ENCODE measurements at regions not wholly inside any gene's neighbourhood (a gene's known extent, or its start where the extent isn't known, plus 50 kb on each side); places are given as distances from the start of the nearest gene placed in this dataset.

DNA sequence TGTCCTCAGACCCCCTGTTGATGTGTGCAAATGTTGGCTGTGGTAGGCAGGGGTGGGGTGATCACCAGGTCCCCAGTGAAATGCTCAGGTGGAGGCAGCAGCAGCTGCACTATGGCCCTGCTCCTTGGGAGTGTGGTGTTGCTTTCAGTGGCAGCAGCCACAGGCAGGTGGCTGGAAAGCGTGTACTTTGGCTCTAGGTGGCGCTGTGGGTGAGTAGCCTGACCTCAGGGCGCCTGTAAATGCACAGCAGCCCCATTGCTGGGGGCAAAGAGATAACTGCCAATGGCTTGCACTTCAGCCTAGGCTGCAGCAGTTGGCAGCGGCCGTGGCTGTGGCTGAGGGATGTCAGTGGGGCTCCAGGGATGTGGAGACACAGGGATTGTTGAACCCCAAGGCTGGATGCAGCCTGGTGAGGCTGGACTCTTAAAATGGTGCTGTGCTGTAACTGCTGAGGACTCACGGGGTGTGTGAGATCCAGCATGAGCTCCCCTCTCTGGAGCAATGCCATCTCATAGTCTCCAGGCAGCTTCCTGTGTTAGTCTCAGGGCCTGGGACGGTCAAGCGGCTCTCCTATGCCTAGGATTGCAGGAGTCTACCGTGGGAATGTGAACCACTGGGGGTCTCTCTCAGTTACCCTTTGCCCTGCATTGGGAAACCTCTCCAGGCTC lies 421.7 kb upstream of the HTR2C start:
- ChIA-PET CTCF (interaction anchor here (0.7 kb wide), 1 partner anchor 44 kb away, joined by 4 read pairs; no protein-coding TSS in a partner anchor), POLR2A (no interaction called here)
- TF ChIP-seq, protein P1, sequence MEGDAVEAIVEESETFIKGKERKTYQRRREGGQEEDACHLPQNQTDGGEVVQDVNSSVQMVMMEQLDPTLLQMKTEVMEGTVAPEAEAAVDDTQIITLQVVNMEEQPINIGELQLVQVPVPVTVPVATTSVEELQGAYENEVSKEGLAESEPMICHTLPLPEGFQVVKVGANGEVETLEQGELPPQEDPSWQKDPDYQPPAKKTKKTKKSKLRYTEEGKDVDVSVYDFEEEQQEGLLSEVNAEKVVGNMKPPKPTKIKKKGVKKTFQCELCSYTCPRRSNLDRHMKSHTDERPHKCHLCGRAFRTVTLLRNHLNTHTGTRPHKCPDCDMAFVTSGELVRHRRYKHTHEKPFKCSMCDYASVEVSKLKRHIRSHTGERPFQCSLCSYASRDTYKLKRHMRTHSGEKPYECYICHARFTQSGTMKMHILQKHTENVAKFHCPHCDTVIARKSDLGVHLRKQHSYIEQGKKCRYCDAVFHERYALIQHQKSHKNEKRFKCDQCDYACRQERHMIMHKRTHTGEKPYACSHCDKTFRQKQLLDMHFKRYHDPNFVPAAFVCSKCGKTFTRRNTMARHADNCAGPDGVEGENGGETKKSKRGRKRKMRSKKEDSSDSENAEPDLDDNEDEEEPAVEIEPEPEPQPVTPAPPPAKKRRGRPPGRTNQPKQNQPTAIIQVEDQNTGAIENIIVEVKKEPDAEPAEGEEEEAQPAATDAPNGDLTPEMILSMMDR (IDR thresholded peaks at IDR 0.05; ENCODE audit: unreplicated experiment), result no peak
- Mint-ChIP-seq H3K4me1 (ENCODE audit: insufficient read depth, unreplicated experiment) (no peaks in the 10 kb centered on the region), H3K27ac (ENCODE audit: low read depth, unreplicated experiment) (no peak overlapping the region), H3K9me3 (ENCODE audit: unreplicated experiment) (no peaks in the 10 kb centered on the region), H3K27me3 (ENCODE audit: insufficient read depth, unreplicated experiment) (peaks cover 32% of the 10 kb centered on the region), H3K4me3 (ENCODE audit: unreplicated experiment) (no peak overlapping the region), H3K36me3 (ENCODE audit: insufficient read depth, unreplicated experiment) (no peaks in the 10 kb centered on the region)
- intact Hi-C loops (cut with micrococcal nuclease), result no loop called here
- no TSS peak for BruUV-seq (replicated peaks)
- peak; percentile 1 for DNase-seq (ENCODE audit: unreplicated experiment)

DNA sequence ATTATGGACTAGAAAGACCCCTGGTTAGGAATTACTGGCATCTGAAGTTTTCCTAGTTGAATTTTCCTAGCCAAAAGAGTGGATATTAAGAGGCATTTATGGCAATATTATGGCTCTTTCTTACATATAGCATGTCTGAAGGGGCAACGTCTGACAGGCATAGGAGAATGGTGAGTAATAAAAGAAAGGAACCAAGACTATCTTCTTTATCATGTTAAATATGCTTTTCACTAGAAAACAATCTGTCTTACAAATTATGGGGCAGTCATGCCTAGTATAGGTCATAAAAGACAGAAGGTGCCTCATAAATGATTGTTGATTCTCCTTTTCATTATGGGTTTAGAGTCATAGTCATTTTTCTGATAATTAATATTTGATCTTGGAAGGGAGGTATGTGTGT lies 431.1 kb upstream of the HTR2C start:
- TF ChIP-seq, protein P1 (IDR thresholded peaks at IDR 0.05; ENCODE audit: unreplicated experiment), result no peak
- no peak overlapping the region for H3K4me3 Mint-ChIP-seq (ENCODE audit: unreplicated experiment)
- no peaks in the 10 kb centered on the region for H3K9me3 Mint-ChIP-seq (ENCODE audit: unreplicated experiment)
- H3K36me3 Mint-ChIP-seq (ENCODE audit: insufficient read depth, unreplicated experiment), result no peaks in the 10 kb centered on the region
- no peak overlapping the region for H3K27ac Mint-ChIP-seq (ENCODE audit: low read depth, unreplicated experiment)
- no TSS peak for BruUV-seq (replicated peaks)
- no peaks in the 10 kb centered on the region for H3K4me1 Mint-ChIP-seq (ENCODE audit: insufficient read depth, unreplicated experiment)
- CTCF ChIA-PET, result no interaction called here
- intact Hi-C loops (cut with micrococcal nuclease), result no loop called here
- POLR2A ChIA-PET, result no interaction called here
- no peak for DNase-seq (ENCODE audit: unreplicated experiment)
- H3K27me3 Mint-ChIP-seq (ENCODE audit: insufficient read depth, unreplicated experiment), result peaks cover 24% of the 10 kb centered on the region

DNA sequence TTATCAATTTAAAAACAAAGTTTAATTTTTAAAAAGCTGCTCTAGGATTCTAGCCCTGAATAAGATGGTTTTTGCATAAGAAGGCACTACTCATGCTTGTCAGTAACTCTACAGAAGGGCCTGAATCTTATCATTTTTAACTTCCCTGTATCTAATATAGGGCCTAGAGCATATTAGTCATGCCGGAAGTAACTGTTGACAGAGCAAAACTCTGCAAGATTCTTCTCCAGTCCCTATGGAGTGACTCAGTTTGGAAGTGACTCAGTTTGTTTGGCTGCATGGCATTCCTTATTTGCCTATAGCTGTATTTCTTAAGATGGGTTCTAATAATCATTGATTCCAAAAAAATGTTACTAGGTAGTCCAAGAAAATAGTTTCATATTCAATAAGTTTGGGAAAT lies 431.8 kb upstream of the HTR2C start:
- Mint-ChIP-seq H3K36me3 (ENCODE audit: insufficient read depth, unreplicated experiment) (no peaks in the 10 kb centered on the region), H3K9me3 (ENCODE audit: unreplicated experiment) (no peaks in the 10 kb centered on the region)

DNA sequence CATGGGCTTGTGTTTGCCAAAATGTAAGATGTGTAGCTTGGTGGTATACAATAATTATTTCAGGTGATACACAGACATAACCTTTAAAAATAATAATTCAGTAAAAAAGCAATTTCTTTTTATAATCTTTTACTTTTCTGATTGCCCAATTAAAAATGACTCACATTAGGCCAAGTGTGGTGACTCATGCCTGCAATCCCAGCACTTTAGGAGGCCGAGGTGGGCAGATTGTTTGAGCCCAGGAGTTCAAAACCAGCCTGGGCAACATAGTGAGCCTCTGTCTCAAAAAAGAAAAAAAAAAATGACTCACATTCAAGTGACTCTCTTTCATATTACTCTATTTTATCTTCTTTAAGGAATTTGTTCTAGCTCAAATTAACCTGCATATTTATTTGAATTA lies 449.4 kb upstream of the HTR2C start:
- TF ChIP-seq, protein P1 (IDR thresholded peaks at IDR 0.05; ENCODE audit: unreplicated experiment), result no peak
- DNase-seq (ENCODE audit: unreplicated experiment), result peak; percentile 61
- ChIA-PET POLR2A (interaction anchor here (0.7 kb wide), 1 partner anchor 330 kb away, joined by 3 read pairs; no protein-coding TSS in a partner anchor), CTCF (interaction anchor here (0.9 kb wide), 1 partner anchor 9 kb away, joined by 3 read pairs; no protein-coding TSS in a partner anchor)
- no peaks in the 10 kb centered on the region for H3K9me3 Mint-ChIP-seq (ENCODE audit: unreplicated experiment)
- BruUV-seq (replicated peaks), result no TSS peak
- H3K4me1 Mint-ChIP-seq (ENCODE audit: insufficient read depth, unreplicated experiment), result no peaks in the 10 kb centered on the region
- peaks cover 49% of the 10 kb centered on the region for H3K27me3 Mint-ChIP-seq (ENCODE audit: insufficient read depth, unreplicated experiment)
- H3K4me3 Mint-ChIP-seq (ENCODE audit: unreplicated experiment), result no peak overlapping the region
- H3K36me3 Mint-ChIP-seq (ENCODE audit: insufficient read depth, unreplicated experiment), result no peaks in the 10 kb centered on the region
- H3K27ac Mint-ChIP-seq (ENCODE audit: low read depth, unreplicated experiment), result no peak overlapping the region
- intact Hi-C loops (cut with micrococcal nuclease), result no loop called here

More for the DNA sequence above, 431.8 kb upstream of the HTR2C start:
- H3K4me1 Mint-ChIP-seq (ENCODE audit: insufficient read depth, unreplicated experiment), result no peaks in the 10 kb centered on the region
- DNase-seq (ENCODE audit: unreplicated experiment), result peak; percentile 76
- TF ChIP-seq, protein P1 (IDR thresholded peaks at IDR 0.05; ENCODE audit: unreplicated experiment), result no peak
- H3K4me3 Mint-ChIP-seq (ENCODE audit: unreplicated experiment), result no peak overlapping the region
- H3K27me3 Mint-ChIP-seq (ENCODE audit: insufficient read depth, unreplicated experiment), result peaks cover 31% of the 10 kb centered on the region
- POLR2A ChIA-PET, result no interaction called here
- BruUV-seq (replicated peaks), result no TSS peak
- CTCF ChIA-PET, result no interaction called here
- intact Hi-C loops (cut with micrococcal nuclease), result no loop called here
- peak overlapping the region; percentile 23 for H3K27ac Mint-ChIP-seq (ENCODE audit: low read depth, unreplicated experiment)
